PFSK-1 (cell line): ENCODE measurements at regions not wholly inside any gene's neighbourhood (a gene's known extent, or its start where the extent isn't known, plus 50 kb on each side); places are given as distances from the start of the nearest gene placed in this dataset.

Source experiments
- FOXP2 ChIP-seq: optimal IDR thresholded peaks from 2 replicates; pipeline ENCODE3; 2011; ENCODE audit warnings: borderline replicate concordance, control low read depth, inconsistent platforms; ENCODE audit not compliant: insufficient read depth; ENCODE audit errors: extremely low read length, extremely low read depth
- POLR2AphosphoS5 ChIP-seq: IDR thresholded peaks from 2 replicates; pipeline ENCODE4 v1.6.1; 2012; ENCODE audit warnings: low read depth, mild to moderate bottlenecking, control low read depth, low read length, moderate library complexity
- REST ChIP-seq, 2 experiments: IDR thresholded peaks; 2 replicates each; pipeline versions ENCODE4 v1.6.1 to v1.8.0; 2011 to 2012; ENCODE audit warnings: low read depth in 2 of 2, low read length in 2 of 2, control low read depth in 1 of 2, inconsistent platforms in 1 of 2, mild to moderate bottlenecking in 1 of 2, moderate library complexity in 1 of 2; ENCODE audit not compliant: insufficient read depth in 1 of 2
- SIN3A ChIP-seq: IDR thresholded peaks from 2 replicates; pipeline ENCODE4 v1.6.1; 2012; ENCODE audit warnings: mild to moderate bottlenecking, low read length, moderate library complexity, borderline replicate concordance; ENCODE audit not compliant: insufficient read depth
- TAF1 ChIP-seq: IDR thresholded peaks from 2 replicates; pipeline ENCODE4 v1.6.1; 2012; ENCODE audit warnings: low read length, control low read depth, borderline replicate concordance; ENCODE audit not compliant: insufficient read depth

GRCh38 chr4:62510228-62510627 lies 1310.1 kb downstream of the ADGRL3 start:
- TF ChIP-seq TAF1 (no peak), POLR2AphosphoS5 (no peak), FOXP2 (no peak), REST (IDR thresholded peaks at IDR 0.05; ENCODE audit: insufficient read depth in 1 of 2, low read depth in 2 of 2, low read length in 2 of 2) (no peak), SIN3A (no peak)

- TF ChIP-seq POLR2AphosphoS5, result no peak
- no peak for TF ChIP-seq TAF1
Measured at GRCh38 chr4:62500296-62500695, 1300.2 kb downstream of the ADGRL3 start.

- TF ChIP-seq FOXP2, result no peak
- TF ChIP-seq TAF1, result no peak
- no peak for TF ChIP-seq REST (IDR thresholded peaks at IDR 0.05; ENCODE audit: insufficient read depth in 1 of 2, low read depth in 2 of 2, low read length in 2 of 2)
- TF ChIP-seq SIN3A, result no peak
- TF ChIP-seq POLR2AphosphoS5, result no peak
Measured at GRCh38 chr4:62495032-62495431, 1294.9 kb downstream of the ADGRL3 start.

- TF ChIP-seq SIN3A (no peak), POLR2AphosphoS5 (no peak), FOXP2 (no peak), REST (IDR thresholded peaks at IDR 0.05; ENCODE audit: insufficient read depth in 1 of 2, low read depth in 2 of 2, low read length in 2 of 2) (no peak), TAF1 (no peak)
Measured at GRCh38 chr4:62490635-62491034, 1290.5 kb downstream of the ADGRL3 start.

GRCh38 chr4:62487016-62487415 lies 1286.9 kb downstream of the ADGRL3 start:
- TF ChIP-seq FOXP2 (no peak), REST (IDR thresholded peaks at IDR 0.05; ENCODE audit: insufficient read depth in 1 of 2, low read depth in 2 of 2, low read length in 2 of 2) (no peak), SIN3A (no peak), POLR2AphosphoS5 (no peak), TAF1 (no peak)
